Suprapubic skin (tissue), 4 donors: ENCODE measurements at regions not wholly inside any gene's neighbourhood (a gene's known extent, or its start where the extent isn't known, plus 50 kb on each side); places are given as distances from the start of the nearest gene placed in this dataset.

Experiments used
- DNase-seq, 2 donors: peaks; one replicate each; pipeline ENCODE4 v3.0.0-alpha.2; 2019; ENCODE audit warnings: low spot score in 2 of 2
- H3K27ac ChIP-seq: fragments of 200-600 bp; sonication (generic); one replicate; pipeline ENCODE4 v1.5.1; 2019
- H3K27me3 ChIP-seq: fragments of 200-600 bp; sonication (generic); one replicate; pipeline ENCODE4 v1.5.1; 2019
- H3K36me3 ChIP-seq: fragments of 200-600 bp; sonication (generic); one replicate; pipeline ENCODE4 v1.5.1; 2019
- H3K4me1 ChIP-seq: fragments of 200-600 bp; sonication (generic); one replicate; pipeline ENCODE4 v1.5.1; 2019
- H3K4me3 ChIP-seq: fragments of 200-600 bp; sonication (generic); one replicate; pipeline ENCODE4 v1.5.1; 2019; ENCODE audit warnings: mild to moderate bottlenecking
- H3K9me3 ChIP-seq: fragments of 200-600 bp; sonication (generic); one replicate; pipeline ENCODE4 v1.5.1; 2019
- CTCF ChIP-seq, 2 donors: fragments of 200-600 bp in 1 of 2; fragments of 450-650 bp in 1 of 2; sonication (generic) in 1 of 2; IDR thresholded peaks; one replicate each; pipeline ENCODE4 v1.5.1; 2016 to 2019; ENCODE audit warnings: antibody characterized with exemption in 2 of 2, mild to moderate bottlenecking in 1 of 2, moderate library complexity in 1 of 2
- EP300 ChIP-seq: sonication (generic); formaldehyde crosslinking; IDR thresholded peaks from one replicate; pipeline ENCODE4 v1.6.1; 2017; ENCODE audit warnings: antibody characterized with exemption
- POLR2A ChIP-seq, 2 donors: fragments of 450-650 bp; IDR thresholded peaks; one replicate each; pipeline ENCODE4 v1.6.1; 2017; ENCODE audit warnings: antibody characterized with exemption in 2 of 2, mild to moderate bottlenecking in 2 of 2, moderate library complexity in 2 of 2
- POLR2AphosphoS5 ChIP-seq, 3 donors: sonication (generic); formaldehyde crosslinking; IDR thresholded peaks; one replicate each; pipeline ENCODE4 v1.6.1; 2017; ENCODE audit warnings: antibody characterized with exemption in 3 of 3
- WGBS: methylation state at CpG from one replicate; pipeline ENCODE4 v1.1.5; 2018; 5-methylcytosine and 5-hydroxymethylcytosine counted together

GRCh38 chr5:24294333-24294732, 350.4 kb downstream of the CDH10 start:
- no peak for DNase-seq
- no peak overlapping the region for H3K4me3 ChIP-seq
- H3K36me3 ChIP-seq, result no peaks in the 10 kb centered on the region
- no peaks in the 10 kb centered on the region for H3K27me3 ChIP-seq
- no peak for TF ChIP-seq CTCF (IDR thresholded peaks at IDR 0.05)
- H3K9me3 ChIP-seq, result peaks cover 4% of the 10 kb centered on the region
- WGBS, result 62% methylated on average over 4 of the region's 4 CpGs
- H3K4me1 ChIP-seq, result no peaks in the 10 kb centered on the region
- H3K27ac ChIP-seq, result no peak overlapping the region

DNA sequence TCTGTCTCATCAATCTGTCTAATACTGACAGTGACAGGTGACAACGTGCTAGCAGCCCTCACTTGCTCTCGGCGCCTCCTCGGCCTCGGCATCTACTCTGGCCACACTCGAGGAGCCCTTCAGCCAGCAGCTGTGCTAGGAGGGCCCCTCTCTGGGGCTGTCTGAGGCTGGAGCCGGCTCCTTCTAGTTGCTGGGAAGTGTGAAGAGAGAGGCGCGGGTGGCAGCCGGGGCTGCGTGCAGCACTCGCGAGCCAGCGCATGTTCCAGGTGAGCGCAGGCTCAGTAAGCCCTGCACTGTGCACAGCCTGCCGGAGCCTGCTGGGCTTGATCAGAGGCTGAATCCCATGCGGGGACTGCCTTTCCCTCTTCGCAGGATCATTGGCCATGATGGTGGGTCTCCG, 330.7 kb downstream of the CDH10 start:
- H3K27ac ChIP-seq, result no peak overlapping the region
- TF ChIP-seq CTCF (IDR thresholded peaks at IDR 0.05) (no peak), EP300 (no peak), POLR2A (IDR thresholded peaks at IDR 0.05) (no peak), POLR2AphosphoS5 (IDR thresholded peaks at IDR 0.05) (no peak)
- WGBS, result 97% methylated on average over 19 of the region's 19 CpGs
- no peak overlapping the region for H3K4me3 ChIP-seq
- no peaks in the 10 kb centered on the region for H3K27me3 ChIP-seq
- no peak for DNase-seq
- no peaks in the 10 kb centered on the region for H3K36me3 ChIP-seq
- H3K9me3 ChIP-seq, result peaks cover 4% of the 10 kb centered on the region
- H3K4me1 ChIP-seq, result no peaks in the 10 kb centered on the region

- H3K4me3 ChIP-seq, result no peak overlapping the region
- no peaks in the 10 kb centered on the region for H3K27me3 ChIP-seq
- no peak for DNase-seq
- no peaks in the 10 kb centered on the region for H3K36me3 ChIP-seq
- WGBS, result 58% methylated on average over 3 of the region's 3 CpGs
- H3K4me1 ChIP-seq, result no peaks in the 10 kb centered on the region
- H3K9me3 ChIP-seq, result no peaks in the 10 kb centered on the region
- H3K27ac ChIP-seq, result no peak overlapping the region
- no peak for TF ChIP-seq POLR2A (IDR thresholded peaks at IDR 0.05)
- no peak for TF ChIP-seq POLR2AphosphoS5 (IDR thresholded peaks at IDR 0.05)
- no peak for TF ChIP-seq EP300
- no peak for TF ChIP-seq CTCF (IDR thresholded peaks at IDR 0.05)
Measured at GRCh38 chr5:24320643-24321042, 324.1 kb downstream of the CDH10 start.

GRCh38 chr5:24325306-24325832, 319.4 kb downstream of the CDH10 start:
- Histone ChIP-seq H3K4me1 (no peaks in the 10 kb centered on the region), H3K9me3 (no peaks in the 10 kb centered on the region), H3K27ac (no peak overlapping the region), H3K27me3 (no peaks in the 10 kb centered on the region), H3K4me3 (no peak overlapping the region), H3K36me3 (no peaks in the 10 kb centered on the region)
- TF ChIP-seq POLR2AphosphoS5 (IDR thresholded peaks at IDR 0.05) (no peak), CTCF (IDR thresholded peaks at IDR 0.05) (no peak), POLR2A (IDR thresholded peaks at IDR 0.05) (no peak), EP300 (no peak)
- DNase-seq, result no peak
- 93% methylated on average over 1 of the region's 1 CpG for WGBS

GRCh38 chr5:24331531-24331930, 313.2 kb downstream of the CDH10 start:
- Histone ChIP-seq H3K27me3 (no peaks in the 10 kb centered on the region), H3K9me3 (no peaks in the 10 kb centered on the region), H3K4me3 (no peak overlapping the region), H3K27ac (no peak overlapping the region), H3K4me1 (no peaks in the 10 kb centered on the region), H3K36me3 (no peaks in the 10 kb centered on the region)
- DNase-seq, result no peak
- TF ChIP-seq EP300, result no peak
- no peak for TF ChIP-seq CTCF (IDR thresholded peaks at IDR 0.05)
- no peak for TF ChIP-seq POLR2A (IDR thresholded peaks at IDR 0.05)
- TF ChIP-seq POLR2AphosphoS5 (IDR thresholded peaks at IDR 0.05), result no peak
